ENCODE measurements at regions not wholly inside any gene's neighbourhood (a gene's known extent, or its start where the extent isn't known, plus 50 kb on each side); places are given as distances from the start of the nearest gene placed in this dataset.
"Not testable (repeated sequence)": the region's sequence is repeated elsewhere in the genome, so short reads cannot be mapped to it uniquely, and the experiment has no call there.

DNA sequence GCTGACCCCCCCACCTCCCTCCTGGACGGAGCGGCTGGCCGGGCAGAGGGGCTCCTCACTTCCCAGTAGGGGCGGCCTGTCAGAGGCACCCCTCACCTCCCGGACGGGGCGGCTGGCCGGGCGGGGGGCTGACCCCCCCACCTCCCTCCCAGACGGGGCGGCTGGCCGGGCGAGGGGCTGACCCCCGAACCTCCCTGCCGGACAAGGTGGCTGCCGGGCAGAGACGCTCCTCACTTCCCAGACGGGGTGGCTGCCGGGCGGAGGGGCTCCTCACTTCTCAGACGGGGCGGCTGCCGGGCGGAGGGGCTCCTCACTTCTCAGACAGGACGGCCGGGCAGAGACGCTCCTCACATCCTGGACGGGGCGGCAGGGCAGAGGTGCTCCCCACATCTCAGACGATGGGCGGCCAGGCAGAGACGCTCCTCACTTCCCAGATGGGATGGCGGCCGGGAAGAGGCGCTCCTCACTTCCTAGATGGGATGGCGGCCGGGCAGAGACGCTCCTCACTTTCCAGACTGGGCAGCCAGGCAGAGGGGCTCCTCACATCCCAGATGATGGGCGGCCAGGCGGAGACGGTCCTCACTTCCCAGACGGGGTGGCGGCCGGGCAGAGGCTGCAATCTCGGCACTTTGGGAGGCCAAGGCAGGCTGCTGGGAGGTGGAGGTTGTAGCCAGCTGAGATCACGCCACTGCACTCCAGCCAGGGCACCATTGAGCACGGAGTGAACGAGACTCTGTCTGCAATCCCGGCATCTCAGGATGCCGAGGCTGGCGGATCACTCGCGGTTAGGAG is 66.2 kb upstream of the PAPPA2 start:
- H3K9me3 Mint-ChIP-seq; intact Hi-C loops (cut with micrococcal nuclease); ATAC-seq; H3K4me1 Mint-ChIP-seq (ENCODE audit: low read depth); H3K4me3 Mint-ChIP-seq; CTCF ChIA-PET; POLR2A ChIA-PET; H3K27ac Mint-ChIP-seq; H3K27me3 Mint-ChIP-seq; H3K36me3 Mint-ChIP-seq (ENCODE audit: low read depth); DNase-seq: not testable (repeated sequence)

DNA sequence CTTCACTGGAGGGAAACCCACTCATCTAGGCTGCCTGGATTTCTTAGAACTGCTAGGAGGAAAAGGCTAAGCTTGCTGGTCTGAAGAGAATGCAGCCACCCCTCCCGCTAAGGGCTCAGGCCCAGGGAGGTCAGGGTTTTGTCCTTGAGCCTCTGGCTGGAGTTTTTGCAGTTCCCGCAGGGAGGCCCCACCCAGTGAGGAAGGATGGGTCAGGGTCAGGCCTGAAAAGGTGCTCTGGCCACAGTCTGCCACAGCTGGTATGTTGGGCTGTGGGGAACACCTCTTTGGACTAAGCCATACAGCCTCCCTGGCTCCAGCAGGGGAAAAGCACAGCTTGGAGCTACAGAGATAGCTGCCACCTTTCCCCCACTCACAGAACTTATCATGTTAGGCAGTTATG is 71.4 kb upstream of the PAPPA2 start:
- Mint-ChIP-seq H3K4me1 (ENCODE audit: low read depth) (no peaks in the 10 kb centered on the region), H3K27ac (no peak overlapping the region), H3K9me3 (peaks cover 7% of the 10 kb centered on the region), H3K36me3 (ENCODE audit: low read depth) (no peaks in the 10 kb centered on the region), H3K4me3 (no peak overlapping the region), H3K27me3 (no peaks in the 10 kb centered on the region)
- POLR2A ChIA-PET: no interaction called here
- TF ChIP-seq, protein P1, sequence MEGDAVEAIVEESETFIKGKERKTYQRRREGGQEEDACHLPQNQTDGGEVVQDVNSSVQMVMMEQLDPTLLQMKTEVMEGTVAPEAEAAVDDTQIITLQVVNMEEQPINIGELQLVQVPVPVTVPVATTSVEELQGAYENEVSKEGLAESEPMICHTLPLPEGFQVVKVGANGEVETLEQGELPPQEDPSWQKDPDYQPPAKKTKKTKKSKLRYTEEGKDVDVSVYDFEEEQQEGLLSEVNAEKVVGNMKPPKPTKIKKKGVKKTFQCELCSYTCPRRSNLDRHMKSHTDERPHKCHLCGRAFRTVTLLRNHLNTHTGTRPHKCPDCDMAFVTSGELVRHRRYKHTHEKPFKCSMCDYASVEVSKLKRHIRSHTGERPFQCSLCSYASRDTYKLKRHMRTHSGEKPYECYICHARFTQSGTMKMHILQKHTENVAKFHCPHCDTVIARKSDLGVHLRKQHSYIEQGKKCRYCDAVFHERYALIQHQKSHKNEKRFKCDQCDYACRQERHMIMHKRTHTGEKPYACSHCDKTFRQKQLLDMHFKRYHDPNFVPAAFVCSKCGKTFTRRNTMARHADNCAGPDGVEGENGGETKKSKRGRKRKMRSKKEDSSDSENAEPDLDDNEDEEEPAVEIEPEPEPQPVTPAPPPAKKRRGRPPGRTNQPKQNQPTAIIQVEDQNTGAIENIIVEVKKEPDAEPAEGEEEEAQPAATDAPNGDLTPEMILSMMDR (IDR thresholded peaks at IDR 0.05): no peak
- CTCF ChIA-PET: no interaction called here
- DNase-seq (no peak), ATAC-seq (no peak)
- intact Hi-C loops (cut with micrococcal nuclease): no loop called here

DNA sequence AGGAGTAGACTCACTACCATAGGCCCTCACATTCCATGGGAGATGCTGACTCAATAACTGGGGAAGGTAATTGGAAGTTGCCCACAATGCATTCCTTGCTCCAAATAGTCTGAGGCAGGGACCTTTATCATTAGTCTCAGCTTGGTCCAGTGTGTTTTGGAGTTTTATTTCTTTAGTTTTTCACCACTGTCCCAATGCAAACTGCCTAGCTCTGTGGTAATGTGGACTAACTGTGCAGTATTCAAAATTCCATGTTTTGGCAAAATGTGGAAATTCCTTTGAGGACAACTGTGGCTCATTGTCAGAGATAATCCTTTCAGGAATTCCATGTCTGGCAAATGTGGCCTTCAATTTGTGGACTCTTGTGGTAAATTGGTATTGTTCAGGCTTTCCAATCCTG is 78.1 kb upstream of the PAPPA2 start:
- Mint-ChIP-seq H3K27ac (no peak overlapping the region), H3K4me3 (no peak overlapping the region), H3K4me1 (ENCODE audit: low read depth) (no peaks in the 10 kb centered on the region), H3K27me3 (peaks cover 2% of the 10 kb centered on the region), H3K9me3 (peaks cover 4% of the 10 kb centered on the region), H3K36me3 (ENCODE audit: low read depth) (no peaks in the 10 kb centered on the region)
- intact Hi-C loops (cut with micrococcal nuclease): loop anchor here (10.0 kb wide), 1 partner anchor 60 kb away; no protein-coding TSS in a partner anchor
- ATAC-seq (no peak), DNase-seq (no peak)
- ChIA-PET POLR2A (no interaction called here), CTCF (no interaction called here)
- TF ChIP-seq, protein P1 (IDR thresholded peaks at IDR 0.05): no peak

DNA sequence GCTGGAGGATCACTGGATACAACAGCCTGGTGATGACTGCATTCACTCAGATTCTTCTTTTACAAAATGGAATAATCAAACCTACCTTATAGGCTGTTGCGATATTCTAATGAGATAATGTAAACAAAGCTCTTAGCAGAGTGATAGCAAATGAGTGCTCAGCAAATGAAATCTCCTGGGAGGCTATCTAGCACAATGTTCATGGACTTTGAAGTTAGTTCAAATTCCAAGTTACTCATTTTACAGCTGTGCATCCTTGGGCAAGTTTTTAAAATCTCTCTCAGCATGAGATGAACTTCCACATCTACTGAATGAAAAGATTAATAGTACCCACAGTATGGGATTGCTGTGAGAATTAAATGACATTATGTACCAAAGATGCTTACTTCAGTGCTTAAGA is 80.8 kb upstream of the PAPPA2 start:
- H3K9me3 Mint-ChIP-seq: no peaks in the 10 kb centered on the region
- POLR2A ChIA-PET: no interaction called here
- peaks cover 11% of the 10 kb centered on the region for H3K27me3 Mint-ChIP-seq
- H3K36me3 Mint-ChIP-seq (ENCODE audit: low read depth): no peaks in the 10 kb centered on the region
- ATAC-seq: no peak
- CTCF ChIA-PET: no interaction called here
- DNase-seq: no peak
- H3K4me1 Mint-ChIP-seq (ENCODE audit: low read depth): no peaks in the 10 kb centered on the region
- no peak overlapping the region for H3K27ac Mint-ChIP-seq
- intact Hi-C loops (cut with micrococcal nuclease): loop anchor here (10.0 kb wide), 1 partner anchor 63 kb away; no protein-coding TSS in a partner anchor
- TF ChIP-seq, protein P1 (IDR thresholded peaks at IDR 0.05): no peak
- no peak overlapping the region for H3K4me3 Mint-ChIP-seq

DNA sequence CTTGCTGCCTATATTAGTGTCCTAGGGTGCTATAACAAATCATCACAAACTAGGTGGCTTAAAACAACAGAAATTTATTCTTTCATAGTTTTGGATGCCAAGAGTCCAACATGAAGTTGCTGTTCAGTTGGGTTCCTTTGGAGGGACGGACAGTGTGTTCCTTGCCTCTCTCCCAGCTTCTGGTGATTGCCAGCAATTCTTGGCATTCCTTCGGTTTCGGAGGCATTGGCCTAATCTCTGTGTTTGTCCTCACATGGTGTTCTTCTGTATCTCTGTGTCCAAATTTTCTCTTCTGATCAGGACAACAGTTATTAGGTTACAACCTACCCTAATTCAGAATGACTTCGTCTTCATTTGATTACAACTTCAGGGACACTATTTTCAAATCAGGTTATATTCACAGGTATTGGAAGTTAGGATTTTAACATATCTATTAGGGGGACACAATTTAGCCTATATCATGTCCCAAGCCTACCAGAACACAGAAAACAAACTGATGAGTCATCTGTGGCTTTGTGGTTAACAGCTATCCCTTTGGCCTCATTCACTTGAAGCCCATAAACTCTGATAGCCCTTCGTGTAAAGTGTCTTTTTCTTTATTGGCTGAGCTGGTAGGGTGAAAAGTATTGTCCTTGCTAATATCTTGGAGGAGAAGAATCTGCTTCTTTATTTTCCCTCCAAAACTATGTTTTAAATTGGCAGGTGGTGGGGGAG is 83.2 kb upstream of the PAPPA2 start:
- ChIA-PET CTCF (no interaction called here), POLR2A (no interaction called here)
- Mint-ChIP-seq H3K4me3 (no peak overlapping the region), H3K36me3 (ENCODE audit: low read depth) (no peaks in the 10 kb centered on the region), H3K4me1 (ENCODE audit: low read depth) (no peaks in the 10 kb centered on the region), H3K9me3 (no peaks in the 10 kb centered on the region), H3K27ac (no peak overlapping the region), H3K27me3 (peaks cover 13% of the 10 kb centered on the region)
- TF ChIP-seq, protein P1 (IDR thresholded peaks at IDR 0.05): no peak
- ATAC-seq: no peak
- DNase-seq: no peak
- intact Hi-C loops (cut with micrococcal nuclease): loop anchor here (5.0 to 10.0 kb wide), 3 partner anchors 65 to 503 kb away; no protein-coding TSS in a partner anchor
